Left lung (tissue), 4 donors: ENCODE measurements at regions not wholly inside any gene's neighbourhood (a gene's known extent, or its start where the extent isn't known, plus 50 kb on each side); places are given as distances from the start of the nearest gene placed in this dataset.

ENCODE experiments used
- ATAC-seq: fragments of 200-7000 bp; cut with Tn5 transposase; one replicate; pipeline ENCODE4 v1.9.1; 2020; ENCODE audit warnings: moderate library complexity
- DNase-seq, 4 donors: peaks; one replicate each; pipeline ENCODE4 v3.0.0-alpha.2; 2013 to 2020
- H3K27ac ChIP-seq, 2 donors: fragments of 200-600 bp; sonication (generic) in 1 of 2; one replicate each; pipeline versions ENCODE4 v1.5.0 to v1.8.0; 2020 to 2021
- H3K27me3 ChIP-seq, 2 donors: fragments of 200-600 bp; sonication (generic) in 1 of 2; one replicate each; pipeline versions ENCODE4 v1.5.0 to v1.8.0; 2020 to 2021
- H3K36me3 ChIP-seq, 2 donors: fragments of 200-600 bp; sonication (generic) in 1 of 2; one replicate each; pipeline versions ENCODE4 v1.5.0 to v1.8.0; 2020 to 2021
- H3K4me1 ChIP-seq, 2 donors: fragments of 200-600 bp; one replicate each; pipeline ENCODE4 v1.8.0; 2021
- H3K4me3 ChIP-seq, 2 donors: fragments of 200-600 bp; sonication (generic) in 1 of 2; one replicate each; pipeline versions ENCODE4 v1.5.0 to v1.8.0; 2020 to 2021; ENCODE audit warnings: mild to moderate bottlenecking in 1 of 2
- H3K9me3 ChIP-seq, 2 donors: fragments of 200-600 bp; sonication (generic) in 1 of 2; one replicate each; pipeline versions ENCODE4 v1.5.0 to v1.8.0; 2020 to 2021
- intact Hi-C, 2 donors: fragments of 100-400 bp; cut with DNase I; formaldehyde crosslinking; loops; one replicate each; pipeline versions ENCODE4 v1.11.2 to v1.14.2; 2022
- TF ChIP-seq, protein P1 (sequence below), 2 donors: fragments of 200-600 bp; sonication (generic) in 1 of 2; IDR thresholded peaks; one replicate each; pipeline versions ENCODE4 v1.5.0 to v1.8.0; 2021; ENCODE audit warnings: antibody characterized with exemption in 2 of 2
- donor health status: DM: no; HTN: yes; CAD: no.
- donor health status: DM: no; HTN: no; CAD: no.

DNA sequence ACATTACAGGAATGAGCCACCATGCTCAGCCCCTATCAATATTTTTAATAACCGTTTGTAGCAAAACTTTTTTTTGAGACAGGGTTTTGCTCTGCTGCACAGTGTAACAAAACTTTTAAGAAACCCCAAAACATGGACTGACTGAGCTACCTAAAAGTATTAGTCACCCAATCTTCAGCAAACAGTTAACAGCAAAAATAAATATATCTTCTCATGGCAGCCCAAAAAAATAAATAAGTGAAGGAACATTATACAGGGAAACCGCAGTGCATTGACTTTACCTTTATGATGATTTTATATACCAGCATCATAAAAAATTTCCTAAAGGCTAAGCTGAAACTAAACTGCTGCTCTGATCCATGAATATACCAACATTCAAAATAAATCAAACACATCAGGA lies 424.6 kb downstream of the METTL4 start:
- Histone ChIP-seq H3K36me3 (no peaks in the 10 kb centered on the region), H3K27me3 (no peaks in the 10 kb centered on the region), H3K9me3 (no peaks in the 10 kb centered on the region), H3K4me1 (no peaks in the 10 kb centered on the region), H3K4me3 (no peak overlapping the region), H3K27ac (no peak overlapping the region)
- no peak for DNase-seq
- intact Hi-C loops, result no loop called here
- ATAC-seq, result no peak
- TF ChIP-seq, protein P1, sequence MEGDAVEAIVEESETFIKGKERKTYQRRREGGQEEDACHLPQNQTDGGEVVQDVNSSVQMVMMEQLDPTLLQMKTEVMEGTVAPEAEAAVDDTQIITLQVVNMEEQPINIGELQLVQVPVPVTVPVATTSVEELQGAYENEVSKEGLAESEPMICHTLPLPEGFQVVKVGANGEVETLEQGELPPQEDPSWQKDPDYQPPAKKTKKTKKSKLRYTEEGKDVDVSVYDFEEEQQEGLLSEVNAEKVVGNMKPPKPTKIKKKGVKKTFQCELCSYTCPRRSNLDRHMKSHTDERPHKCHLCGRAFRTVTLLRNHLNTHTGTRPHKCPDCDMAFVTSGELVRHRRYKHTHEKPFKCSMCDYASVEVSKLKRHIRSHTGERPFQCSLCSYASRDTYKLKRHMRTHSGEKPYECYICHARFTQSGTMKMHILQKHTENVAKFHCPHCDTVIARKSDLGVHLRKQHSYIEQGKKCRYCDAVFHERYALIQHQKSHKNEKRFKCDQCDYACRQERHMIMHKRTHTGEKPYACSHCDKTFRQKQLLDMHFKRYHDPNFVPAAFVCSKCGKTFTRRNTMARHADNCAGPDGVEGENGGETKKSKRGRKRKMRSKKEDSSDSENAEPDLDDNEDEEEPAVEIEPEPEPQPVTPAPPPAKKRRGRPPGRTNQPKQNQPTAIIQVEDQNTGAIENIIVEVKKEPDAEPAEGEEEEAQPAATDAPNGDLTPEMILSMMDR (IDR thresholded peaks at IDR 0.05), result no peak

DNA sequence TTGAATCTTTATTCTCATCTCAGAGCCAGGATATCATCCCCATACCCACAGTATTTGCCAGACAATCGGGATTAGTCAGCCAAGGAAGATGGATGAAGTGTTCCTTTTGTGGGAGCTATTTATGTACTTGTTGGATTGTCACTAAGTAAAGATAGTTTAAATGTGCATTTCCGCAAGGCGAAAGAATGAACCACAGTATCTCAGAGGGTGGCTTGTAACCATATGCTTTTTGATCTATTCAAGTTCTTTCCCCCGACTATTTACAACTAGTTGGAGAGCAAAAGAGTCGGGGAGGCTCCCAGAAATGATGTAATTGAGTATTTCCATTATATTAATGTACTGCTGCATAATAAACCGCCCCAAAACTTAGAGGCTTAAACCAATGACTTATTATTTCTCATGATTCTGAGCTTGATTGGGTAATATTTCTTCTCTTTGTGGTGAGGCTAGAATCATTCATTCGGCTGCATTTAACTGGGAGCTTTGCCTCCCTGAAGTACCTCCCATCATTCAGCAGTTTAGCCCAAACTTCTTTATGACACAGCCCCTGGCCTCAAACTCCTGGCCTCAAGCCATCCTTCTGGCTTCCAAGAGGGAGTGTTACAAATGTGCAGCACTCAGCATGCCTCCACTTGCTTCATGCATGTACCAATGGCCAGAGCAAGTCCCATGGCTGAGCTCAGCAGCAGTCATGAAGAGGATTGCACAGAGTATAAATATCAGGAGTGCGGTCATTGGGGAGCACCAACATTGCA lies 423.7 kb downstream of the METTL4 start:
- intact Hi-C loops, result no loop called here
- TF ChIP-seq, protein P1 (IDR thresholded peaks at IDR 0.05), result no peak
- DNase-seq, result peak in 3 of 4 donors; percentile 25 to 56 (median 55)

DNA sequence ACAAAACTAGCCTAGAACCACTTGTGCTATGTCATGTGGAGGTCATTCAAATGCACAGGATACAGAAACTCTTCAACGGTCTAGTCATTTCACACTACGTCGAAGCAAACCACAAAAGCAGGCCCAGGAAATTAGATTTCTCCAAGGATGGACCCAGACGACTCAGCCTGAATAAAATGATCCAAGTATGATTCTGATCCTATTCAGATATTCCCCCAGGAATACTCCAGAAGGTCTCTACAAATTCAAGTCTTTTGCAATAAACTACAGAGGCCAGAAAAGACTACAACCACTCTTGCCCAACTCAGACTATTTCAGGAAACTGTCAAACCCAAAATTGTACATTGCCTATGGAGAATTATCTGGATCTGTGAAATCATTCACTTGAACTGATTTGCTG lies 422.5 kb downstream of the METTL4 start:
- ATAC-seq, result no peak
- H3K36me3 ChIP-seq, result no peaks in the 10 kb centered on the region
- TF ChIP-seq, protein P1 (IDR thresholded peaks at IDR 0.05), result no peak
- no peak overlapping the region for H3K4me3 ChIP-seq
- intact Hi-C loops, result no loop called here
- H3K9me3 ChIP-seq, result no peaks in the 10 kb centered on the region
- no peaks in the 10 kb centered on the region for H3K27me3 ChIP-seq
- H3K27ac ChIP-seq, result no peak overlapping the region
- H3K4me1 ChIP-seq, result no peaks in the 10 kb centered on the region
- no peak for DNase-seq

More for the DNA sequence above, 423.7 kb downstream of the METTL4 start:
- H3K4me1 ChIP-seq, result no peaks in the 10 kb centered on the region
- H3K4me3 ChIP-seq, result no peak overlapping the region
- peak; percentile 68 for ATAC-seq
- no peaks in the 10 kb centered on the region for H3K36me3 ChIP-seq
- H3K27ac ChIP-seq, result no peak overlapping the region
- H3K9me3 ChIP-seq, result no peaks in the 10 kb centered on the region
- H3K27me3 ChIP-seq, result no peaks in the 10 kb centered on the region

DNA sequence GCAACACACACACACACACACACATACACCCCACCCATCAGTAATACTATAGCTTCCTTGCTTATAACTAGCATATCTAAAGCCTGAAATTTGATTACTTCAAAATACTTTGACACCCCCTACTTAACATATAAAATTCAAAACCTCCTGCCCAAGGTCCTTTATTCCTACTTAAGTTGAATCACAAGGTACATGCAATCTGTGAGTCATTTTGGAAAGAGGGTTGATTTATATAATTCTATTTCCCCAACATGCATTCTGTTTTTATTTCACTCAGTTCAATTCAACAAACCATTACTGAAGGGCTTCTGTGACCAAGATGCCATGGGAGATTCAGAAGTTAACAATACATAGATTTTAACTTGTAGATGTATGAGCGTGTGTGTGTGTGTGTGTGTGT lies 420.7 kb downstream of the METTL4 start:
- Histone ChIP-seq H3K27me3 (no peaks in the 10 kb centered on the region), H3K9me3 (no peaks in the 10 kb centered on the region), H3K27ac (no peak overlapping the region), H3K36me3 (no peaks in the 10 kb centered on the region), H3K4me3 (no peak overlapping the region), H3K4me1 (no peaks in the 10 kb centered on the region)
- TF ChIP-seq, protein P1 (IDR thresholded peaks at IDR 0.05), result no peak
- intact Hi-C loops, result no loop called here
- no peak for ATAC-seq
- no peak for DNase-seq

DNA sequence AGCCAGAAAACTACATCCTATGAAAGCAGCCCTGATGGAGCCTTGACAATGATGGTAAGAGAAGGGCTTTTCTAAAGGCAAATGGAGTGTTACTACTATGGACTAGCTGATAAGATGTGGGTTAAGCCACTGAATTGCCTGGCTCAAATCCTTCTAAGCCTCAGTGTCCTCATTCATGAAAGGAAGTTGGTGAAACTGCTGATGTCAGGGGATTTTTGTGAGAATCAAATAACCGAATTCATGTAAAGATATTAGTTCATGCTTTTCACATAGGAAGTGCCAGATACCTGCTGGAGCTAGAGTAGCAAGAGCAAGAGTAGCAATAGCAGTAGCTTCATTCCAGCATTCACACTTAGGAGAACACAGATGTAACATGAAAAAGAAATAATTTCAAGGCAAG lies 417.0 kb downstream of the METTL4 start:
- H3K4me3 ChIP-seq, result no peak overlapping the region
- H3K4me1 ChIP-seq, result no peaks in the 10 kb centered on the region
- intact Hi-C loops, result no loop called here
- DNase-seq, result no peak
- H3K27me3 ChIP-seq, result no peaks in the 10 kb centered on the region
- H3K27ac ChIP-seq, result no peak overlapping the region
- ATAC-seq, result no peak
- no peaks in the 10 kb centered on the region for H3K36me3 ChIP-seq
- TF ChIP-seq, protein P1 (IDR thresholded peaks at IDR 0.05), result no peak
- no peaks in the 10 kb centered on the region for H3K9me3 ChIP-seq
